Testis (tissue), 2 donors: ENCODE measurements at regions not wholly inside any gene's neighbourhood (a gene's known extent, or its start where the extent isn't known, plus 50 kb on each side); places are given as distances from the start of the nearest gene placed in this dataset.

ENCODE experiments used
- DNase-seq: peaks from one replicate; pipeline ENCODE4 v3.0.0-alpha.2; 2019
- H3K27ac ChIP-seq, 2 donors: fragments of 200-600 bp; sonication (generic); one replicate each; pipeline ENCODE4 v1.5.1; 2019
- H3K27me3 ChIP-seq: fragments of 200-600 bp; sonication (generic); one replicate; pipeline ENCODE4 v1.5.1; 2019
- H3K36me3 ChIP-seq: fragments of 200-600 bp; sonication (generic); one replicate; pipeline ENCODE4 v1.5.1; 2017; ENCODE audit warnings: low read depth; ENCODE audit errors: missing control alignments
- H3K4me1 ChIP-seq: fragments of 200-600 bp; sonication (generic); one replicate; pipeline ENCODE4 v1.5.1; 2019
- H3K4me3 ChIP-seq, 2 donors: fragments of 200-600 bp; sonication (generic); one replicate each; pipeline ENCODE4 v1.5.1; 2017 to 2019
- H3K9me3 ChIP-seq: fragments of 200-600 bp; sonication (generic); one replicate; pipeline ENCODE4 v1.5.1; 2017
- CTCF ChIP-seq, 3 experiments: fragments of 450-650 bp in 2 of 3; fragments of 200-600 bp in 1 of 3; sonication (generic) in 1 of 3; IDR thresholded peaks; one replicate each; pipeline ENCODE4 v1.5.1; 2016 to 2019; ENCODE audit warnings: antibody characterized with exemption in 3 of 3, mild to moderate bottlenecking in 2 of 3, moderate library complexity in 1 of 3
- POLR2A ChIP-seq: fragments of 450-650 bp; IDR thresholded peaks from one replicate; pipeline ENCODE4 v1.6.1; 2017; ENCODE audit warnings: antibody characterized with exemption, mild to moderate bottlenecking, moderate library complexity
- WGBS, 2 donors: methylation state at CpG; one replicate each; pipeline ENCODE4 v1.1.5; 2018; 5-methylcytosine and 5-hydroxymethylcytosine counted together
- intact Hi-C: fragments of 100-400 bp; cut with DNase I; formaldehyde crosslinking; loops from one replicate; pipeline ENCODE4 v1.15.1; 2023; ENCODE audit warnings: low total_unique reads

- Histone ChIP-seq H3K27ac (no peak overlapping the region), H3K9me3 (no peaks in the 10 kb centered on the region), H3K27me3 (no peaks in the 10 kb centered on the region), H3K36me3 (no peaks in the 10 kb centered on the region), H3K4me3 (no peak overlapping the region), H3K4me1 (no peaks in the 10 kb centered on the region)
- 90 to 92% methylated on average over 5 of the region's 5 CpGs for WGBS, 2 donors
- no peak for TF ChIP-seq POLR2A
- TF ChIP-seq CTCF (IDR thresholded peaks at IDR 0.05): no peak
- DNase-seq: no peak
- intact Hi-C loops: no loop called here
Observed at GRCh38 chr14:46399049-46399448, 252.5 kb downstream of the RPL10L start.

GRCh38 chr14:46384611-46385010 lies 267.0 kb downstream of the RPL10L start:
- intact Hi-C loops: no loop called here

GRCh38 chr14:46381674-46382073 lies 269.9 kb downstream of the RPL10L start:
- DNase-seq: no peak
- H3K9me3 ChIP-seq: no peaks in the 10 kb centered on the region
- no peak for TF ChIP-seq CTCF (IDR thresholded peaks at IDR 0.05)
- no peak for TF ChIP-seq POLR2A

More at GRCh38 chr14:46384611-46385010, 267.0 kb downstream of the RPL10L start:
- DNase-seq: peak; percentile 70
- Histone ChIP-seq H3K27ac (no peak overlapping the region), H3K4me3 (no peak overlapping the region), H3K9me3 (no peaks in the 10 kb centered on the region), H3K36me3 (no peaks in the 10 kb centered on the region), H3K4me1 (no peaks in the 10 kb centered on the region), H3K27me3 (no peaks in the 10 kb centered on the region)
- TF ChIP-seq POLR2A: no peak
- TF ChIP-seq CTCF (IDR thresholded peaks at IDR 0.05): no peak
- WGBS, 2 donors: 22 to 37% methylated on average over 10 of the region's 10 CpGs

GRCh38 chr14:46378248-46378647 lies 273.3 kb downstream of the RPL10L start:
- Histone ChIP-seq H3K27ac (no peak overlapping the region), H3K27me3 (no peaks in the 10 kb centered on the region), H3K4me3 (no peak overlapping the region), H3K9me3 (no peaks in the 10 kb centered on the region), H3K36me3 (no peaks in the 10 kb centered on the region), H3K4me1 (no peaks in the 10 kb centered on the region)
- no peak for TF ChIP-seq POLR2A
- 91 to 95% methylated on average over 5 of the region's 5 CpGs for WGBS, 2 donors
- DNase-seq: no peak
- intact Hi-C loops: no loop called here

More at GRCh38 chr14:46381674-46382073, 269.9 kb downstream of the RPL10L start:
- Histone ChIP-seq H3K36me3 (no peaks in the 10 kb centered on the region), H3K27ac (no peak overlapping the region), H3K27me3 (no peaks in the 10 kb centered on the region), H3K4me3 (no peak overlapping the region), H3K4me1 (no peaks in the 10 kb centered on the region)
- intact Hi-C loops: no loop called here
- WGBS, 2 donors: 66 to 69% methylated on average over 2 of the region's 2 CpGs

- Histone ChIP-seq H3K4me1 (no peaks in the 10 kb centered on the region), H3K4me3 (no peak overlapping the region), H3K9me3 (no peaks in the 10 kb centered on the region), H3K27me3 (no peaks in the 10 kb centered on the region), H3K36me3 (no peaks in the 10 kb centered on the region), H3K27ac (no peak overlapping the region)
- intact Hi-C loops: no loop called here
- no peak for DNase-seq
- no peak for TF ChIP-seq CTCF (IDR thresholded peaks at IDR 0.05)
- TF ChIP-seq POLR2A: no peak
- WGBS, 2 donors: 77 to 84% methylated on average over 2 to 3 of the region's 3 CpGs
Observed at GRCh38 chr14:46377305-46377704, 274.3 kb downstream of the RPL10L start.
